HG02642 (cell line): ENCODE measurements at regions not wholly inside any gene's neighbourhood (a gene's known extent, or its start where the extent isn't known, plus 50 kb on each side); places are given as distances from the start of the nearest gene placed in this dataset.
"Not testable (repeated sequence)": the region's sequence is repeated elsewhere in the genome, so short reads cannot be mapped to it uniquely, and the experiment has no call there.

Experiments
- ATAC-seq: cut with Tn5 transposase; IDR thresholded peaks from one replicate; pipeline ENCODE4 v1.9.1; 2021; ENCODE audit warnings: mild to moderate bottlenecking; ENCODE audit not compliant: unreplicated experiment, poor library complexity

DNA sequence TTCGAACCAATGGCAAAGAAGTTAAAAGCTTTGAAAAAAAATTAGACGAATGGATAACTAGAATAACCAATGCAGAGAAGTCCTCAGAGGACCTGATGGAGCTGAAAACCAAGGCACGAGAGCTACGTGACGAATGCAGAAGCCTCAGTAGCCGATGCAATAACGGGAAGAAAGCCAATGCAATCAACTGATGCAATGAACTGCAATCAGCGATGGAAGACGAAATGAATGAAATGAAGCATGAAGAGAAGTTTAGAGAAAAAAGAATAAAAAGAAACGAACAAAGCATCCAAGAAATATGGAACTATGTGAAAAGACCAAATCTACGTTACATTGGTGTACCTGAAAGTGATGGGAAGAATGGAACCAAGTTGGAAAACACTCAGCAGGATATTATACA lies 52.6 kb upstream of the MRPS30 start:
- ATAC-seq, result not testable (repeated sequence)

DNA sequence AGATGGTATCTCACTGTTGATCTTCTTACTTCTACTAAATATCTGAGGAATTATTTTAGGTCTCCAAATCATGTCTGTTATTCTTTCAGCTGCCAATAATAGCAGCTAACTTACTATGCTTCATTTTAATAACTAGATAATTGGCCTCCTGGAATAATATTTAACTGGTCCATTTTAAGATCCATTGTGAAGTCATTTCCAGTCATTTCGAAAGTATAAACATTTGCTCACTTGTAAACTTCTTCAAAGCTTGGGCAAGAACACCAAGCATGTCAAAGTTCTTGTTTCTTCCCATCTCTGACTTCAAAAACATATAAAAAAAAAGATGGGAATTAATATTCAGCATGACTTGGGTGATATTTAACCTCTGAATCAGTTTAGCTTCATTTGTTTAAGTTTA lies 61.4 kb upstream of the MRPS30 start:
- ATAC-seq, result no peak

DNA sequence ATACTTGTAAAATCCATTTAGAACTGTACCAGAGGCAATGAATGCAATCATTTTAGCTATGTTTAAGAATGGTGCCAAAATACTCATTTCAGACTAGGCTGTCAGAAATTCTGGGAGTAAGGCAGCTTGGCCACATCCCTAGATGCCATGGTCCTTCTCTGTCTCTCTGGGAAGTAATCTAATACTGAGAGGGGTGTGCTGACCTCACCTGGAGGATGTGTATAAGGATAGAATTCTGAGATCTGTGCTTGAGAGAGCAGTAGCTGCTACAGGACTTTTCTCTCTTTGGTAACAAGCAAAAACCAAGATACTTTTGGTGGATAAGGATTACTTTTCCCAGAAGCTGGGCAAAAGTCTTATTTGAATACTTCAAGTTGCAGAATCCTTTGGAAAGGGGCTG lies 68.1 kb upstream of the MRPS30 start:
- ATAC-seq, result no peak

DNA sequence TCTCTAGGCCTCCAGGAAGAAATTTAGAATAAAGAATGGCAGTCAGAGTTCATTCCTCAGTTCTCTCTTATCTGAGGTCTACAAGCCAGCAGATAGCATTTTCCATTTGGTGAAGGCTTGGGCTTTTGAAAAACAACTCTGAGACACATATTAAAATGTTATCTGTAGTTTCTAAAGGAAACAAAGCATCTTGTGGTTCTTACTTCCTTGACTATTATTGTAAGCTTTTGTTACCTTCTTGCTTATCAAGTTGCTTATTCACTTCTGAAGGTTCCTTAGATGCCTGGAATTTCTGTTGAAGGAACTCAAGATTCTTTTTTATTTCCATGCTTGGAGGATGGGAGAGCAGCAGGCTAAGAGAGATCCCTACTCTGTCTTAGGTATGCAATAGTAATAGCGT lies 79.2 kb upstream of the MRPS30 start:
- ATAC-seq, result no peak

DNA sequence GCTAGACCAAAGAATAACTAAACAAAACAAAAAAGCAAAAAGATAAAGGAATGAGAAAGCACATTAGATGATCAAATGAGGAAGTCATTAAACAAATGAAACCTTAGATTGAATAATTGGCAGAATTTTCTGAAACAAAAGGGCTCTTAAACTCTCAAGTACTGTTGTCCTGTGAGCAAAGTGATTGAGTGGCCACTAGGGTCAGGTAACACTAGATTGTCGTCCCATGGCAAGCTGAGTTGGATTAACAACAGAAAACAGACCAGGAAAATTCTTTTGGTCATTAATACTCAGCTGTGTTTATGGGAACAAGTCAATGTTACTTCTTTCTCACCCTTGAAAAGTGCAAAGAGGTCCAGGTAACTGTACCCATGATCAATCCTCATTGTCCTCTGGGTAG lies 81.6 kb upstream of the MRPS30 start:
- no peak for ATAC-seq

DNA sequence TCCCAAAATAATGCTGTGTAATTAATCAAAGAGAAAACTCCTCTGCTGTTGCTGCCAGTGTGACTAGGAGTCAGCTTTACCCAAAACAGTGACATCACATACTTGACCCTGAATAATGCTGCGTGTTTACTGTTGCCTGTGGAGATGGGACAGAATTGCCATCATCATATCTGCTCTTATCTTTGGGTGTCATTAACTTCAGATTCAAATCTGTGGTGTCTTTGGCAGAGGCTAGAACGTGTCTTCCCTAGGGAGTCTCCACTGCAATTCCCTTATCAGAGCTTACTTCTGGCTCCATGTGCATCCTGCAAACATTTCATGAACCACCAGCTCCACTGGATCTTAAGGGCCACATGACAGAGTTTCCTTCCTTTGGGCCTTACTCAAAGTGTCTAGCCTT lies 88.9 kb upstream of the MRPS30 start:
- no peak for ATAC-seq

DNA sequence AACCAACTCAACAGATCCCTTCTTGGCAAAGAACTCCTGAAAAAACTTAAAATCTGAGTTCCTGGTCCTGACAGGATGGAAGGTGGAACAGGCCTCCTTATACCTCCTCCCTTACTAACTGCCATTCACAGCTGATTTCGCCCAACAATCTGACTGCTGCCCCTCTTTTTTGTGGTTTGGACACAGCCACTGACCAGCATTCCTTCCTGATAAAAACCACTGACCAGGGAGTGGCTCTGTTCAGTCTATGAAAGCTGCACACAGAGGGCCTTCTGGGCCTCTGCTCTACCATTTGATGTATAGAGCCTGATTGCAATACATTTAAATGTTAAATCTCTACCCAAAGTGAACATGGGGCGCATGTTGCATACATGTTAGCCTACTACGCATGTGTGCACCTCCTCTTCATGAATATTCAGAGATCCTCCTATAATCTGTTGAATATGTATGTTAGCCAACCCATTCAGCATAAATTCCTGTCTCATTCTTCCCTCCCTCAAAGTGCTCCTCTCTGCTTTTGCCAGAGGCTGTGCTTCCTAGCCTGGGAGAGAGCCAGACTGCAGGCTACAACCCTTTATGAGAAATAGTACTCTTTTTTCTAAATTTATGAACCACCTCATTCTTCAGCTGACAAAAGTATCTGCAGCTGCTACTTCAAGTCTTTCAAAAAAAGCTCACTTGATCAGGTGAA lies 93.7 kb upstream of the MRPS30 start:
- no peak for ATAC-seq

DNA sequence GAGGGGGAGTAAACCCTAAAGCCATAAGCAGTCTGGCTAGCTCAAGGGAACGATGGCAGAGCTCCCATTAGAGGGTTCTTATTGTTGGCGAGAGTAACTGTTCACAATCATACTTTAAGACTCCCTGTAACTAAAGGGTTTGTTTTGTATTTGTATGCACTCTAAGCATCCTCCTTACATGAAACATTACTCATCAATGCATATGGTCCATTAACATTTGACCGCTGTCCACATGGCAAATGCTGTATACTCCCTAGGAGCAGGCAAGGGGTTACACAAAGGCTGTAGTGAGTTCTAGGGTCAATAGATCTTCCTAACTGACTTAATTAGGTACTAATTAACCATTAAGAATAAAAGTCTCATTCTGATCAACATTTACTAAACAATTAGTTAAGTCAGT lies 95.3 kb upstream of the MRPS30 start:
- no peak for ATAC-seq

DNA sequence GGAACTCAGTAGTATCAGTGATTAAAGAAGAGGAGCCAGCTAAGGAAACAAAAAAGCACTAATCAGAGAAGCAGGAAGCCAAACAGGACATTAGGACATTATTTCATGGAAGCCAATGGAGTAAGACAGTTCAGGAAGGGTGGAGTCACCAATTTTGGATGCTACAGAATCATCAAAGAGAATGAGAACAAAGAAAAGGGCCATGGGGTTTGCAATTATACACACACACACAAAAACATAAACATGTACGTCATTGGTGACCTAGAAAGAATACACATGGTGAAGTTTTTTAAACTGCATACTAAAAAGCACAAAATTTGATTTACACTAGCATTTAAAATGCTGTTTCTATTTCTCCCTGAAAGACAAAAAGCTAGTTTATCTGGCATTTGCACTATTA lies 96.8 kb upstream of the MRPS30 start:
- no peak for ATAC-seq

DNA sequence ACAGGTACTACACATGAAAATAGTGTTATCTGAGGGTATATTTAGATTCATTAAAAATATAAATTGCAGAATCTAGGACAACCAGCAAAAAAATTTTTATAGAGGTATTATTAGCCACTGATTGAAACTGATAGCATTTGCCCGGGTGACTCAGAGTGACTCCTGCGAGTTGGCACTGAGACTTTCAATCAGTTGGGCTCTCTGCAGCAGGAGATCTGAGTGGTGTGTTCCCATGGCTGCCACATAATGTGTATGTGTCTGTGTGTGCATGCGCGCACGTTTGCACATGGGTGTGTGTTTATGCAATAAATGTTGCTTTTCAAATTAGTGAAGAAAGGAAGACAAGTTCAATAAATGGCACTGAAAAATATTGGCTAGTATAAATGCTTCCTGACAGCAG lies 100.1 kb upstream of the MRPS30 start:
- ATAC-seq, result no peak

DNA sequence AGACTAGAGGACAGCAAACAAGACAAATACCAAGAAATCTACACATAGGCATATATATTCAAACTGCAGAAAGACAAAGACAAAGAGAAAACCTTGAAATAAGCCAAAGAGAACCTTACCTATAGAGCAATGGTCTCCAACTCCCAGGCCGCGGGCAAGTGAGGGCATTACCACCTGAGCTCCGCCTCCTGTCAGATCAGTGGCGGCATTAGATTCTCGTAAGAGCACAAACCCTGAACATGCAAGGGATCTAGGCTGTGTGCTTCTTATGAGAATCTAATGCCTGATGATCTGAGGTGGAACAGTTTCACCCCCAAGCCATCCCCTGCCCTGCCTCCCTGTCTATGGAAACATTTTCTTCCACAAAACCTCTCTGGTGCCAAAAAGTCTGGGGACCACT lies 101.0 kb upstream of the MRPS30 start:
- no peak for ATAC-seq

DNA sequence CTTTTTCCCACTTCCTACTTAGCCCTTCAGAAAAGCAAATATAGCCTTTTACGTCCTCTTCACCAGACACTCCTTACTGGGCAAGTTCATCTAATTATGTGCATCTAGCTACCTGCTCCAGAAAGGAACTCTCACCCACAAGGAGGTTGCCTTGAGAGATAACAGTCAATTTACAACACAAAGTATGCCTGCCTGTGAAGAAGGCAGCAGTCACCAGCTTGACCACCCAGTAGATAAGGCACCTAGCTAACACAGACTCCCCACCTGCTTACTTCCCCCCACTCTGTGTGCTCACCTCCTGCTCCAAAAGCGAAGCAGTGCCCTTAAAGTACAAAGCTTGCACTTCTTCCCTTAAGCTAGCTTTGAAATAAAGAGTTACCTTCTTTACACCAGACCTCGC lies 111.7 kb upstream of the MRPS30 start:
- ATAC-seq, result no peak

DNA sequence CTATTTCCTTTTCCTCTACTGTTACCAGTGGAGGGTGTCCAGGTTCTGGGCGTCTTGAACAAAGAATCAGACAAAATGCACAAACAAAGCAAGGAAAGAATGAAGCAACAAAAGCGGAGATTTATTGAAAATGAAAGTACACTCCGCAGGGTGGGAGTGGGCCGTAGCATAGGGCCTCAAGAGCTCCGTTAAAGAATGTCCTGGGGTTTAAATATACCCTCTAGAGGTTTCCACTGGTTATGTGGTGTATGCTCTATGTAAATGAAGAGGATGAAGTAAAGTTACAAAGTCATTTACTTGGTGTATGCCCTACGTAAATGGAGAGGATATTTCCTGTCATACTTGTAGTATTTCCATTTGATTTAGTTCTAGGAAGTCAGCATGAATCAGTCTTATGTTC lies 113.5 kb upstream of the MRPS30 start:
- ATAC-seq, result no peak

DNA sequence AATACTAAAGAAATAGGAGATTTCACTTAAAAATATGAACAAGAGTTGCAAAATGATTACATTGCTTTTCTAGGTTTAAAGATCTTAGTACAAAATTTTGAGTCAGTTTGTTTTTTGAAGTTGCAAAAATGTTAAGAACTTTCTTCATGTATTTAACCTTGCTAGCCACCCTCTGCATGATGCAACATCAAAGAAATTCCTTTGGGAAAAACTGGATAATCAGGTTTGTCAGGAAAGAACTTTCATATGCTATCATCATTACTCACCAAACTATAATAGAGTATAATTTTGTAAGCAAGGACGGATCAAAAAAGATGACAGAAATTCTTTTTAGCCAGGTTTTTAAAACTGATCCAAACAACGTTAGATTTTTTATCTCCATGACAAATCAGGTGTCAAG lies 116.9 kb upstream of the MRPS30 start:
- ATAC-seq, result no peak

DNA sequence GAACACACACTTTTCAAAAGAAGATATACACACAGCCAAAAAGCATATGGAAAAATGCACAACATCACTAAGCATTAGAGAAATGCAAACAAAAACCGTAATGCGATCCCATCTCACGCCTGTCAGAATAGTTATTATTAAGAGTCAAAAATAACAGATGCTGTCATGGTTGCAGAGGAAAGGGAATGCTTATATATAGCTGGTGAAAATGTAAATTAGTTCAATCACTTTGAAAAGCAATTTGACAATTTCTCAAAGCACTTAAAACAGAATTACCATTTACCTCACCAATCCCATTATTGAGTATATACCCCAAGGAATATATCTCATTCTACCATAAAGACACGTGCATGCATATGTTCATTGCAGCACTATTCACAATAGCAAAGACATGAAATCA lies 126.8 kb upstream of the MRPS30 start:
- no peak for ATAC-seq

DNA sequence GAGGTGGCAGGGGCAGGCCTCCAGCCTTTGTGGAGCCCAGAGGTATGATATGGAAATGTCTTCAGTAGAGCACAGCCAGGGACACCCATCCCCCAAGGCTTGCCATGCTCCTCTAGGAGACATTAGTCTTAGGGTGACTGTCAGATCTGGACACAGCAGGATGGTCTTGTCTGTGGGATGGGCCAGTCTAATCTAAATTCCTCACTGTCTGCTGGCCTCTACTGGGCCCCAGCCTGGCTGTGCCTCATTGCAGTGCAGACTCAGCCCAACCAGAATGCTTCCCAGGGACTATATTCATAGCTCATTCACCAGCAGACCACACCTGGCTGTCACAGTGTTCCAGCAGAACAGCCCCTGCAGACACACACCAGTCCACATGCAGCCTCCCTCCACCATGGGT lies 129.5 kb upstream of the MRPS30 start:
- ATAC-seq, result no peak

DNA sequence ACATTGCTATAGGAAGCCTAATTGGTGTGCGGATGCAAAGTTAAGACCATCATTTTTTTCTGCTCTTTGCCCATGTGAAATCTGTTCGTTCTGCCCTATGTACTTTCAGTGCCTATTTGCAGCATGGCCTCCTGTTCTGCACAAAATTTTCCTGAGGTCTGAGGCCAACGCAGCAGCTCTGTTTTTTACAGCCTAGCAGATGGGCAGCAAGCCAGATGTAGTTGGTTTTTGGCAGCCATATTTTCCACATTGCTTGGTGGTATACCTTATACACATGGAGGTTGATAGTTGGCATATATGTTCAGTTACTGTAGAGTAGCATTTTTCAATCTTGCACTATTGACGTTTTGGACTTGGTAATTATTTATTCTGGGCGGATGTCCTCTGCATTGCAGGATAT lies 133.5 kb upstream of the MRPS30 start:
- no peak for ATAC-seq

DNA sequence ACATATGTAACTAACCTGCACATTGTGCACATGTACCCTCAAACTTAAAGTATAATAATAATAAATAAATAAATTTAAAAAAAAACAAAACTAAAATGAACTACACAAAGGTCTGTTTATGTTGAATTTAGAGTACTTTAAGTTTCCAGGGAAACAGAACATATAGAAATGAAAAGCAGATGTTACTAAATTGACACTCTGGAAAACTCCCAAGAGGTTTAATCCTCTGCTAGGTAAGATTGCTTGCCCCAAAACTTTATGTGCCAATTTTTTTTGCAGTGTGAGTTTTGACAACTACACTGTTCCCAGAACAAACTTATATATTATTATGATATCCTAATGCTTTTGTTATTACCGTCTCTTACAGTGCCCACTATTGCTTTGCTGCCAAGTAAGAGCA lies 134.3 kb upstream of the MRPS30 start:
- ATAC-seq, result no peak

DNA sequence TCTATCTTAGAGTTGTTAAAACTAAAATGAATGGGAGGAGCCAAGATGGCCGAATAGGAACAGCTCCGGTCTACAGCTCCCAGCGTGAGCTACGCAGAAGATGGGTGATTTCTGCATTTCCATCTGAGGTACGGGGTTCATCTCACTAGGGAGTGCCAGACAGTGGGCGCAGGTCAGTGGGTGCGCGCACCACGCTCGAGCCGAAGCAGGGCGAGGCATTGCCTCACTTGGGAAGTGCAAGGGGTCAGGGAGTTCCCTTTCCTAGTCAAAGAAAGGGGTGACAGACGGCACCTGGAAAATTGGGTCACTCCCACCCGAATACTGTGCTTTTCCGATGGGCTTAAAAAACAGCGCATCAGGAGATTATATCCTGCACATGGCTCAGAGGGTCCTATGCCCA lies 140.3 kb upstream of the MRPS30 start:
- not testable (repeated sequence) for ATAC-seq

DNA sequence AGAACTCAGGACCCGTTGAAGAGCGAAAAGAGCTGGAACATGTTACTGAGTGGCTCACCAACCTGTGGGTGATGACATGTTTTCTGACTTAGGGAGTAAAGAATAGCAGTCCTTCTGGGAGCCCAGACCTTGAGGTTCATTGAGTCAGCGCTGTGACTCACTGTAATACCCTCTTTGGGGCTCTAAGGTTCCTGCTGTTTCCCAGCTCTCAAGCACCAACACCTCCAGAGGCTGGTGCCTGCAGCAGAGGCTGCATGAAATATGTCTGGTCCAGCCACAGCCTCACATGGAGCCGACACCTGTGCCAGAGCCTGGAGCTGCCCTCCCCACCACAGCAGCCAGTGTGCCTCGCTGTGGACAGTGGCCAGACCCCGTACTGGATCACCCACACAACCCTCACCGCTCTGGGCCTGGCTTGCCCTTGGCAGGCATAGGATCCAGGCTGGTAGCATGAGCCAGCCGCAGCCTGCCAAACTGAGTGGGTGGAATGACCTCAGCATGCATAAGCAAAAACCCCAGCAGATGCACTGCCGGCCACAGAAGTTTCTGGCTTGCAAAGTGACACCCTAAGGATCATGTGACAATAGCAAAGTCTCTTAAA lies 143.5 kb upstream of the MRPS30 start:
- ATAC-seq, result no peak

DNA sequence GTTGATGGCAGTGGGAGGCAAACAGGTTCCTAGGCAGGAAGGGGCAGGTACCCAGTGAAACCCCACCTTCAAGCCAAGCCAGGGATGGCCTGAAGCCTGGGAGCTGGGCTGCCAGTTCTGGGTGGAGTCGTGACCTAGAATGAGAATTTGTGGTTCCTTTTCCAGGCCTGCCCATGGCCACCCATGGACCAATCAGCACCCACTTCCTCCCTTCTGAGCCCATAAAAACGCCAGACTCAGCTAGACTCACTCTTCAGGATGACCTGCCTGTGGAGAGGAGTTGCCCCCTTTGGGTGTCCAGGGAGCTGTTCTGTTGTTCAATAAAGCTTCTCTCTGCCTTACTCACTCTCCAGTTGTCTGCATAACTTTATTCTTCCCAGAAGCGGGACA lies 144.0 kb upstream of the MRPS30 start:
- ATAC-seq, result no peak

DNA sequence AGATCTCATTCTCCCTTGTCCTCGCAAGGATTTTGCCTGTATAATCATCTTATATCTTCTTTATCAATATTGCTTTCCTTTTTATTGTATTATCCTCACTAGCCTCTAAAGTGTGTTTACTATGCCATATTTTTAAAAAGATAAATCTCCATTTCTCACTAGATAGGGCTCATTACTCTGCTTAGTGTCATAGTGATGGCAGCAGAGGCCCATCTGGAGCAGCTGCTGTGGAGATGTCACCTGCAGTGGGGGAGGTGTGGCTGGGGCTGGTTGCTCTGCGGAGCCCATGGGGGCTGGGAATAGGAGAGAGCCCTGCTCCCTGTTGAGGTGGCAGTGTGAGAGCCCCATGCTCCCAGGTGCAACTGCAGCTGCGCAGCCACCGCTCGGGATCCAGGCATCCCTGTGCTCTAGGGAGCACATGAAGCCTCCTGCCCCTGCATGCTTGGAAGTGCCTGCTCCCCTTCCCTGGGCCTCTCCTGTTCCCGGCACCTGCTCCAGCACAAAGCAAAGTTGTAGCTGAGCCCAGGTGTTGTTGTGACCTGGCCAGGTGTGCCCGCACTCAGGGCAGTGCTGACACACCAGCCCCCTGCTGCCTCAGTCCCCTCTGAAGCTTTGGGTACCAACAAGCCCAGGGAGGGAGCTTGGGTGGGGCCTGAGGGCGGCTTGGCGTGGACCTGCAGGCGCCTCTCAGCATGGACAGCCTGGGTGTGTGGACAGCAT lies 144.6 kb upstream of the MRPS30 start:
- ATAC-seq, result no peak
